ENCODE measurements at regions not wholly inside any gene's neighbourhood (a gene's known extent, or its start where the extent isn't known, plus 50 kb on each side); places are given as distances from the start of the nearest gene placed in this dataset.

DNA sequence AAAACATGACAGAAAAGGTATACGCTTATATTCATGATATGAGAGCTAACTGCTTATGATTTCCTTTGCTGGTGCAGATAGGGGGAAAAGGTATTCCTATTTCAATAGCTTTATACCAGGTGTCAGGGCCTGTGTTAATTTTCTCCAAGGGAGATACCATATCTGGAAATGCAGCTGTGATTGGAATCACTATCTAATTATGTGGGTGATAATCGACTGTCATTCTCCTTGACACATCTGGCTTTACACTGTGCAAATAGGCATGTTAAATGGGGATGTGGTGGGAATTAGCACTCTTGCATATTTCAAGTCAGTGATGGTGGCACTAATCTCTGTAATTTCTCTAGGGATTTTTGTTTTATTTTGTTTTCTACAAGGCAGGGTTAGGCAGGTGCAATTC lies 611.1 kb downstream of the CDH9 start:
- TF ChIP-seq TCF7 (IDR thresholded peaks at IDR 0.05; ENCODE audit: borderline replicate concordance), result no peak
- TF ChIP-seq CHD1 (IDR thresholded peaks at IDR 0.05; ENCODE audit: low read depth, low read length), result no peak
- TF ChIP-seq, protein P1, sequence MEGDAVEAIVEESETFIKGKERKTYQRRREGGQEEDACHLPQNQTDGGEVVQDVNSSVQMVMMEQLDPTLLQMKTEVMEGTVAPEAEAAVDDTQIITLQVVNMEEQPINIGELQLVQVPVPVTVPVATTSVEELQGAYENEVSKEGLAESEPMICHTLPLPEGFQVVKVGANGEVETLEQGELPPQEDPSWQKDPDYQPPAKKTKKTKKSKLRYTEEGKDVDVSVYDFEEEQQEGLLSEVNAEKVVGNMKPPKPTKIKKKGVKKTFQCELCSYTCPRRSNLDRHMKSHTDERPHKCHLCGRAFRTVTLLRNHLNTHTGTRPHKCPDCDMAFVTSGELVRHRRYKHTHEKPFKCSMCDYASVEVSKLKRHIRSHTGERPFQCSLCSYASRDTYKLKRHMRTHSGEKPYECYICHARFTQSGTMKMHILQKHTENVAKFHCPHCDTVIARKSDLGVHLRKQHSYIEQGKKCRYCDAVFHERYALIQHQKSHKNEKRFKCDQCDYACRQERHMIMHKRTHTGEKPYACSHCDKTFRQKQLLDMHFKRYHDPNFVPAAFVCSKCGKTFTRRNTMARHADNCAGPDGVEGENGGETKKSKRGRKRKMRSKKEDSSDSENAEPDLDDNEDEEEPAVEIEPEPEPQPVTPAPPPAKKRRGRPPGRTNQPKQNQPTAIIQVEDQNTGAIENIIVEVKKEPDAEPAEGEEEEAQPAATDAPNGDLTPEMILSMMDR (IDR thresholded peaks at IDR 0.05 in 2 of 3, conservative IDR thresholded peaks at IDR 0.05 in 1 of 3; ENCODE audit: control insufficient read depth in 2 of 3, extremely low read depth in 1 of 3, insufficient read depth in 1 of 3, low read depth in 3 of 3, low read length in 3 of 3), result no peak
- TF ChIP-seq, protein P2, sequence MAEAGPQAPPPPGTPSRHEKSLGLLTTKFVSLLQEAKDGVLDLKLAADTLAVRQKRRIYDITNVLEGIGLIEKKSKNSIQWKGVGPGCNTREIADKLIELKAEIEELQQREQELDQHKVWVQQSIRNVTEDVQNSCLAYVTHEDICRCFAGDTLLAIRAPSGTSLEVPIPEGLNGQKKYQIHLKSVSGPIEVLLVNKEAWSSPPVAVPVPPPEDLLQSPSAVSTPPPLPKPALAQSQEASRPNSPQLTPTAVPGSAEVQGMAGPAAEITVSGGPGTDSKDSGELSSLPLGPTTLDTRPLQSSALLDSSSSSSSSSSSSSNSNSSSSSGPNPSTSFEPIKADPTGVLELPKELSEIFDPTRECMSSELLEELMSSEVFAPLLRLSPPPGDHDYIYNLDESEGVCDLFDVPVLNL (IDR thresholded peaks at IDR 0.05; ENCODE audit: low read depth, low read length), result no peak
- TF ChIP-seq, protein P3, sequence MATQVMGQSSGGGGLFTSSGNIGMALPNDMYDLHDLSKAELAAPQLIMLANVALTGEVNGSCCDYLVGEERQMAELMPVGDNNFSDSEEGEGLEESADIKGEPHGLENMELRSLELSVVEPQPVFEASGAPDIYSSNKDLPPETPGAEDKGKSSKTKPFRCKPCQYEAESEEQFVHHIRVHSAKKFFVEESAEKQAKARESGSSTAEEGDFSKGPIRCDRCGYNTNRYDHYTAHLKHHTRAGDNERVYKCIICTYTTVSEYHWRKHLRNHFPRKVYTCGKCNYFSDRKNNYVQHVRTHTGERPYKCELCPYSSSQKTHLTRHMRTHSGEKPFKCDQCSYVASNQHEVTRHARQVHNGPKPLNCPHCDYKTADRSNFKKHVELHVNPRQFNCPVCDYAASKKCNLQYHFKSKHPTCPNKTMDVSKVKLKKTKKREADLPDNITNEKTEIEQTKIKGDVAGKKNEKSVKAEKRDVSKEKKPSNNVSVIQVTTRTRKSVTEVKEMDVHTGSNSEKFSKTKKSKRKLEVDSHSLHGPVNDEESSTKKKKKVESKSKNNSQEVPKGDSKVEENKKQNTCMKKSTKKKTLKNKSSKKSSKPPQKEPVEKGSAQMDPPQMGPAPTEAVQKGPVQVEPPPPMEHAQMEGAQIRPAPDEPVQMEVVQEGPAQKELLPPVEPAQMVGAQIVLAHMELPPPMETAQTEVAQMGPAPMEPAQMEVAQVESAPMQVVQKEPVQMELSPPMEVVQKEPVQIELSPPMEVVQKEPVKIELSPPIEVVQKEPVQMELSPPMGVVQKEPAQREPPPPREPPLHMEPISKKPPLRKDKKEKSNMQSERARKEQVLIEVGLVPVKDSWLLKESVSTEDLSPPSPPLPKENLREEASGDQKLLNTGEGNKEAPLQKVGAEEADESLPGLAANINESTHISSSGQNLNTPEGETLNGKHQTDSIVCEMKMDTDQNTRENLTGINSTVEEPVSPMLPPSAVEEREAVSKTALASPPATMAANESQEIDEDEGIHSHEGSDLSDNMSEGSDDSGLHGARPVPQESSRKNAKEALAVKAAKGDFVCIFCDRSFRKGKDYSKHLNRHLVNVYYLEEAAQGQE (IDR thresholded peaks at IDR 0.05; ENCODE audit: low read depth, low read length), result no peak
- TF ChIP-seq EP300 (IDR thresholded peaks at IDR 0.05; ENCODE audit: borderline replicate concordance in 1 of 2, control insufficient read depth in 1 of 2, low read depth in 2 of 2, low read length in 2 of 2), result no peak
- no peak for TF ChIP-seq NR2C2 (IDR thresholded peaks at IDR 0.05; ENCODE audit: borderline replicate concordance, control insufficient read depth, insufficient read length, low read depth)
- no peak for TF ChIP-seq FOS (IDR thresholded peaks at IDR 0.05; ENCODE audit: borderline replicate concordance, extremely low read depth, insufficient read length)
- TF ChIP-seq, protein P4, sequence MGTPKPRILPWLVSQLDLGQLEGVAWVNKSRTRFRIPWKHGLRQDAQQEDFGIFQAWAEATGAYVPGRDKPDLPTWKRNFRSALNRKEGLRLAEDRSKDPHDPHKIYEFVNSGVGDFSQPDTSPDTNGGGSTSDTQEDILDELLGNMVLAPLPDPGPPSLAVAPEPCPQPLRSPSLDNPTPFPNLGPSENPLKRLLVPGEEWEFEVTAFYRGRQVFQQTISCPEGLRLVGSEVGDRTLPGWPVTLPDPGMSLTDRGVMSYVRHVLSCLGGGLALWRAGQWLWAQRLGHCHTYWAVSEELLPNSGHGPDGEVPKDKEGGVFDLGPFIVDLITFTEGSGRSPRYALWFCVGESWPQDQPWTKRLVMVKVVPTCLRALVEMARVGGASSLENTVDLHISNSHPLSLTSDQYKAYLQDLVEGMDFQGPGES (IDR thresholded peaks at IDR 0.05), result no peak
- TF ChIP-seq IKZF1 (conservative IDR thresholded peaks at IDR 0.05), result no peak
- TF ChIP-seq KDM1A (IDR thresholded peaks at IDR 0.05; ENCODE audit: borderline replicate concordance), result no peak
- TF ChIP-seq POLR2AphosphoS5 (IDR thresholded peaks at IDR 0.05; ENCODE audit: low read length), result no peak
- no peak for TF ChIP-seq CHD4 (IDR thresholded peaks at IDR 0.05)
- no peak for TF ChIP-seq TCF12 (IDR thresholded peaks at IDR 0.05; ENCODE audit: low read depth, low read length)
